Renal cortex interstitium (tissue), 11 donors: ENCODE measurements at regions not wholly inside any gene's neighbourhood (a gene's known extent, or its start where the extent isn't known, plus 50 kb on each side); places are given as distances from the start of the nearest gene placed in this dataset.

Source experiments
- DNase-seq, 11 donors: peaks; one replicate each; pipeline ENCODE4 v3.0.0-alpha.2; 2013; ENCODE audit warnings: low read depth in 9 of 11, low spot score in 4 of 11; ENCODE audit errors: extremely low read depth in 1 of 11

GRCh38 chr2:196530910-196531309, 108.6 kb upstream of the CCDC150 start:
- DNase-seq, result no peak

- no peak for DNase-seq
Observed at GRCh38 chr2:196533772-196534397, 105.6 kb upstream of the CCDC150 start.

- DNase-seq, result no peak
Observed at GRCh38 chr2:196534495-196534894, 105.0 kb upstream of the CCDC150 start.

- no peak for DNase-seq
Observed at GRCh38 chr2:196535061-196535460, 104.5 kb upstream of the CCDC150 start.

GRCh38 chr2:196535742-196536141, 103.8 kb upstream of the CCDC150 start:
- DNase-seq, result no peak

- no peak for DNase-seq
Observed at GRCh38 chr2:196537311-196537710, 102.2 kb upstream of the CCDC150 start.

GRCh38 chr2:196538189-196538588, 101.3 kb upstream of the CCDC150 start:
- DNase-seq, result no peak

GRCh38 chr2:196538646-196539045, 100.9 kb upstream of the CCDC150 start:
- DNase-seq, result no peak

GRCh38 chr2:196544906-196545433, 94.5 kb upstream of the CCDC150 start:
- no peak for DNase-seq

GRCh38 chr2:196546151-196546919, 93.2 kb upstream of the CCDC150 start:
- DNase-seq, result no peak

GRCh38 chr2:196549052-196549451, 90.5 kb upstream of the CCDC150 start:
- DNase-seq, result no peak

GRCh38 chr2:196551014-196551413, 88.5 kb upstream of the CCDC150 start:
- no peak for DNase-seq

- no peak for DNase-seq
Observed at GRCh38 chr2:196555161-196555560, 84.4 kb upstream of the CCDC150 start.

- no peak for DNase-seq
Observed at GRCh38 chr2:196555726-196556125, 83.8 kb upstream of the CCDC150 start.

GRCh38 chr2:196558497-196558896, 81.0 kb upstream of the CCDC150 start:
- DNase-seq, result no peak

GRCh38 chr2:196563876-196564275, 75.6 kb upstream of the CCDC150 start:
- no peak for DNase-seq

- no peak for DNase-seq
Observed at GRCh38 chr2:196565106-196565765, 74.3 kb upstream of the CCDC150 start.

- no peak for DNase-seq
Observed at GRCh38 chr2:196565982-196566381, 73.5 kb upstream of the CCDC150 start.

- DNase-seq, result peak in 5 of 11 donors; percentile 2 to 24 (median 16)
Observed at GRCh38 chr2:196566961-196567666, 72.4 kb upstream of the CCDC150 start.
